Islet of Langerhans (tissue), 1 donor: ENCODE measurements at regions not wholly inside any gene's neighbourhood (a gene's known extent, or its start where the extent isn't known, plus 50 kb on each side); places are given as distances from the start of the nearest gene placed in this dataset.
"Not testable (repeated sequence)": the region's sequence is repeated elsewhere in the genome, so short reads cannot be mapped to it uniquely, and the experiment has no call there.

Experiments used
- FAIRE-seq: peaks from one replicate; lab custom pipeline; 2011; peaks lifted over from hg19 to GRCh38; lab: Jason Lieb, UNC

- FAIRE-seq = no peak
These were observed 1233.3 kb upstream of the PABPC4L start for GRCh38 chr4:135434936-135435335.

DNA sequence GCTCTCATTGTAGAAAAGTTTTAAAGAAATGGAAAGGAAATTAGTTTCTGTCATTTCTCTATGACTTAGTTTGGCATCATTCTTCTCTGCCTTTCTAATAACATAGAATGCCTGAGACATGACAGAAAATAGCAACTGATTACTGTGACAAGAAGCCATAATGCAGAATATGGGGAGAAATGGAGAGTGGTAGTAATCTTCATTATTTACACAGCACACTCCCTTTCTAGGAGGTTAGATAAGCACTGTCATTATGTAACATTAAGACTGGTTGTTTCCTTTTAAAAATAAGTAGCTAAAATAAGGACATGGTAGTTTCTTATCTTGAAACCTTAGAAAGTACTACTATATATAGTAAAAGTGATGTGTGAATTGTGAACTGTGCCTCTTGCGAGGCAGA, 1227.9 kb upstream of the PABPC4L start:
- no peak for FAIRE-seq

DNA sequence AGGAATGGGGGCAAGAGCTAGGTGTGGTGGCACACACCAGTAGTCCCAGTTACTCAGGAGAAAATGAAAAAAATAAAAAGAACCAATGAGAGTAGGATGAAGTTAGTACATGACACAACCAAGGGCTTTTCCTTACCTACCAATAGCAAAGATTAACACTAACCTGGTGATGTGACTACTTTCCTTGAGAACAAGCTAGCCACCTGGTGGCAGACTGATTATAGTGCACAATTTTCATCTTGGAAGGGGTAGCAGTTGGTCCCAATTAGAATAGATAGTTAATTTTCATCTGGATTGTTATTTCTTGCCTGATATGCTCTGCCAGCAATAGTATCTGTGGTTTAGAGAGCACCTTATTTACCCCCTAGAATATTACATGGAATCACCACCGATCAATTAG, 1216.8 kb upstream of the PABPC4L start:
- no peak for FAIRE-seq

- no peak for FAIRE-seq
These were observed 1210.6 kb upstream of the PABPC4L start for GRCh38 chr4:135412213-135412612.

GRCh38 chr4:135411251-135411650, 1209.7 kb upstream of the PABPC4L start:
- no peak for FAIRE-seq

GRCh38 chr4:135409261-135409660, 1207.7 kb upstream of the PABPC4L start:
- FAIRE-seq = not testable (repeated sequence)

GRCh38 chr4:135408109-135408508, 1206.5 kb upstream of the PABPC4L start:
- no peak for FAIRE-seq

GRCh38 chr4:135406597-135406996, 1205.0 kb upstream of the PABPC4L start:
- not testable (repeated sequence) for FAIRE-seq

DNA sequence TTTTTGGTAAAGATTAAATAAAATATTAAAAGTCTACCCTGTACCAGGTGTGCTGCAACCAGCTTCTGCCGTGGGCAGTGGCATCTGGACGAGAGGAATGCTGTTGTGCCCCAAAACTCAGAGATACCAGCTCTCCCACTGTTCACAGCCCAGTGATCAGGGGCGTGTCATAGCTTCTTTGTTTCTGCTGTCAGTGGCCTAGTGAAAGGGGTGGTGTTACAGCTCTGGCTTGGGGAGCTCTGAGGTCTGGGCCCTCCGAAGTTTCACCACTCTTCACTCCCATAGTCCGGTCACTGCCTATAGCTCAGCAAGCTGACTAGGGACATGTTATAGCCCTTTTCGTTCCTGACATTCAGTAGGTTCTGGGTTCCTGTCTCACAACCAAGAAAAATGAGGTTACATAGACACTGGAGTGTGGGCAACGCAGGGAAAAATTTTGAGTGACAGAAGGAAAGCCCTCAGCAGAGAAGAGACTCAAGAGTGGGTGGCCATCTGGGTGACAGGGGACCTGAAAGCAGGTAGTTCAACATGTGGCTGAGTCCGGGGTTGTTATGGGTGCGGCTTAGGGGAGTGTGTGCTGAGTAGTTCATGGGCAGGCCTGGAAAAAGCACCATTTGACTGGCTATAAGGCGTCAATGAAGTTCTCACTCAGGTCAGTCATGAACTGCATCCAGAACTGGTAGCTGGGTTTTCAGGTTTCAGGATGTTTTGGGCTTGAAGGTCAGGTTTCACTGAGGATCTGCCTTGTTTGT, 1184.4 kb upstream of the PABPC4L start:
- FAIRE-seq = no peak

DNA sequence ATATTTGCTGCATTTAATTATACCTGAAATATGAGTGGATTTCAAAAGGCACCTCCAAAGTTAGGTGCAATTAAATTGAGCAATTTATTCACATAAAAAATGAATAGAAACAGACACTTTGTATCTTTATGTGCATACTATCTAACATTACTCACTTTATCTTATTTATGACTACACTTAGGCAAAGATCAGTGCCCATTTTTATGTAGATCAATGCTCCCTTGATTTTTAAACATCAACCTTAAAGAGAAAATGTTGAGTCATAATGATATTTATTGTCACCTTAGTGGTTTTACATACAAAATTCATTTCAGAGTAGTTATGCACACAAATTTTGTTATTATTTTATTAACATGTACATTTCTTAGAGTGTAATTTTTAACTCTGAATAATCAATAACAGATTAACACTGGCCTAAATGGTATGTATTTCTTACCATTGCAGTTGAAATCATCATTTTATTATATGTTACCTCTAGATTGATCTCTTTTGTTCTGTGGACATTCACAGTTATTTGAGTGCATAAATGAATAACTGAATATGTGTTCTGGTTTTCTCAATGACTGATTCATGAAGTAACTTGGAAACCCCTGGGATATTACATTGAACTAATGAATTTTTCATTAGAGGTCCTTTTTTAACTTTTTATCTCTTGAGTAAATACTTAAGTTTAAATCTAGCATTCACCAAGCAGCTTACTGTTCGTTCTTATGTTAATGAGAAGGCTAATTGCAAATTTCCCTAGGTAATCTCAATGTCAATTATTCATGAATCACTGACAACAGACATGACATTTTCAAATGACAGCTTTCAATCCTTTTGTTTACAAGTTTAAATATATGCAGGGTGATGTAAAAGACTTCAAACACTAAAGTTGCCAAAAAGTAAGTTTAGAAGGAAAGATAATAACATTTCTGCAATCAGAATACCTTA, 1182.0 kb upstream of the PABPC4L start:
- FAIRE-seq = no peak

DNA sequence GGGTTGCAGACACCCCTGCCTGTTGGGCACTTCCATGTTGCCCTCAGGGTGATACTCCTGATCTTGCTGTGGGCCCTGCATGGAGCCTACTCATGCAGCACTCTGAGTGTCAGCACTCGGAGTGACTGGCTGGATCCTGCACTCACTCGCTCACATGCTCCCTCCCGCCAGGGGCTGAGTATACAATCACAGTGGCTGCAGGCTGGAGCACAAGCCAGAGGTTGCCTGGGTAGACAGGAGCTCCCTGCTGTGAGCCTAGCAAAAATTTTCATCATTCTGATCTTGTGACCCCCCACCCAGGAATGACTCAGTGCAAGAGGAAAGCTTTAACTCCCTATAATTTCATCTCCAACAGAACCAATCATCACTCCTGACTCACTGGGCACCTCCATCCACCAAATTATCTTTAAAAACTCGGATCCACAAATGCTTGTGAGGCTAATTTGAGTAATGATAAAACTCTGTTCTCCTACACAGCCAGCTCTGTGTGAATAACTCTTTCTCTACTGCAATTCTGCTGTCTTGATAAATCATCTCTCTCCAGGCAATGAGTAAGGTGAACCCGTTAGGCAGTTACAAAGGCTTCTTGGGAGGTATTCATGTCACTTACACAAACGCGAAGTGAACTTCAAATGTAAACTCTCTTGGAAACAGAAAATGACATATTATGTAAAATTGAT, 1180.8 kb upstream of the PABPC4L start:
- FAIRE-seq = no peak

GRCh38 chr4:135372131-135372530, 1170.5 kb upstream of the PABPC4L start:
- no peak for FAIRE-seq

GRCh38 chr4:135371137-135371536, 1169.5 kb upstream of the PABPC4L start:
- FAIRE-seq = no peak

- FAIRE-seq = no peak
These were observed 1167.2 kb upstream of the PABPC4L start for GRCh38 chr4:135368831-135369230.

GRCh38 chr4:135365065-135365464, 1163.5 kb upstream of the PABPC4L start:
- FAIRE-seq = no peak

GRCh38 chr4:135359128-135359527, 1157.5 kb upstream of the PABPC4L start:
- FAIRE-seq = no peak

- FAIRE-seq = no peak
These were observed 1155.5 kb upstream of the PABPC4L start for GRCh38 chr4:135357091-135357490.

DNA sequence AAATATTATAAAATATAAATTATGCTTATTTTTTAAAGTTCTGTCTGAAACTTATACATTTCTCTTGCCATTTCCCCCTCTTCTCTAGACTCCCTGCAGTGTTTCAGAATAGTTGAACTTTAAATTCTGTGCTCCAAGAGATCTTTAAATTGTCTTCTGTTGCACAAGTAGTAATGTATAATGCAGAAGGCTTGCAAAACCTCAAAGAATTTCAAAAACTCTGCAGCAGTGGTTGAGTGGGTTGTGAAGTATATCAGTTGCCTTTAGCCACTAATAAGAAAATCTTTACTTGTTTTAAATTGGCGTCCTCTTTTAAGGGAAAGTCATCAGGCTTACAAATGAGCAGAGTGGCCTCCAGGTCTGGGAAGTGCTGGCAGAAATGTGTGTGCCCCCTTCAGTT, 1153.3 kb upstream of the PABPC4L start:
- FAIRE-seq = no peak

GRCh38 chr4:135353008-135353407, 1151.4 kb upstream of the PABPC4L start:
- FAIRE-seq = no peak

GRCh38 chr4:135344492-135344891, 1142.9 kb upstream of the PABPC4L start:
- no peak for FAIRE-seq

DNA sequence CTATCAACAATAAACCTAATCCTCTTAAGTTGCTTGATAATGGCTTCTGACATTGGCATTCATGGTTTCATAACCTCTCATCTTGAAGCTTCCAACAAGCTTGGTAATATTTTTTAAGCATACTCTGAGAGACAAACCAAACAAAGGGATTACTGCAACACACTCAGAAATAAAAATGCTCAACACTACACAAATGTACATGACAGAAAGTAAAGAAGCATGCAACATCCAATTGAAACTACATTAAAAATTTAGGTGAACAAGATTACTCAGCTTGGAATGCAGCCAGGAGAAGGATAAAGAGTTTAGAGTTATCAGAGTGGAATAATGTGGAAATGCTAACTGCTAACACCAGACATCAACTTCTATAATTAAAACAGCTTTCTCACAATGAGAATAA, 1136.6 kb upstream of the PABPC4L start:
- FAIRE-seq = no peak

DNA sequence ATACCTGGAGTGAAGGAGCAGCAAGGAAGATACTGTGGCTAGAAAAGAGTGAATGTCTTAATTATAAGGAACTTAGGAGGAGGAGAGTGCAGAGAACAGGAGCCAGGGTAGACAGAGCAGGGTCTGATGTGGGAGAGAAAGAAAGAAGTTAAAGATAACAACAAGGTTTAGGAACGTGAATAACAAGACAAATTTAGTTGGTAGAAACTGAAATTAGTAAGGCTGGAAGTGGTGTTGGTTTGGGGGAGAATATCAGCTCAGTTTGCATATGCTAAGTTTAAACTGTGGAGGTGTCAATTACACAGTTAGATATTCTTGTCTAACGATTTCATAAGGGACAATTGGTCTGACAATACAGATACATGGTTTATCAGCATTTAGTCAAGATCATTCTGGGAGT, 1123.7 kb upstream of the PABPC4L start:
- no peak for FAIRE-seq

DNA sequence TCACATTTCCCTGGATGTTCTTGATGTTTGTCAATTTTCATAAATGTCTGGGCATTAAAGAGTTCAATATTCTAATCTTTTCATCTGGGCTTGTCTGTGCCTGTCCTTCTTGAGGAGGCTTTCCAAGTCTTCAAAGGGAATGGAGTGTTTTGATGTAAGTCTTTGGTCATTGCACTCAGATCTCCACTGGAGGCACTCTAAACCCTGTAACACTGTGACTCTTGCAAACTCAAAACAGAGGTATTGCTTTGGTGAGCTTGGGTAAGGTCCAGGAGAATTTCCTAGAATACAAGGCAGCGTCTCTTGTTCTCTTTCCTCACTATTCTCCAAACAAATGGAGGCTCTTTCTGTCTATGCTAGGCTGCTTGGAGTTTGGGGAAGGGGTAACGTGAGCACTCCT, 1118.1 kb upstream of the PABPC4L start:
- FAIRE-seq = no peak
